Loucy (cell line): ENCODE measurements at regions not wholly inside any gene's neighbourhood (a gene's known extent, or its start where the extent isn't known, plus 50 kb on each side); places are given as distances from the start of the nearest gene placed in this dataset.

Experiments used
- EZH2phosphoT487 ChIP-seq: fragments of 200-600 bp; IDR thresholded peaks from 2 replicates; pipeline ENCODE4 v1.6.1; 2018; ENCODE audit warnings: antibody characterized with exemption, mild to moderate bottlenecking, moderate library complexity, borderline replicate concordance
- TF ChIP-seq, protein P1 (sequence below): fragments of 200-600 bp; sonication (generic); conservative IDR thresholded peaks from 2 replicates; pipeline ENCODE4 v1.5.1; 2014; ENCODE audit warnings: mild to moderate bottlenecking, antibody characterized with exemption, low read length

DNA sequence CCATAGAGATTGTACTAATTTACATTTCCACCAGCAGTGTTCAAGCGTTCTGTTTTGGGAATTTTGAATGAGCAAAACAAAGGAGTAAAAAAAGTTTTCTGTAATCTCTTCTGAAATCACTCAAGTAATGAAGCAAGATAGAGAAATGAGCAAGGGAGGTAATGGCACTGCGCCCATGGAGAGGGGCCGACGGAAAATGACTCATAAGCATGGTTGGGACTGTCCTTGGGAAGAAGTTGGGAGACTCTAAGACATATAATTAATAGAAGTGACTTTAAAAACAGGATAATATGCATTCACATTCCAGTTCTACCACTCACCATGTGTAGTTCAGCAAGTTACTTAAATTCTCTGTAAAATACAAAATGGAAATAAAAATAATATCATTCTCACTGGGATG is 62.5 kb upstream of the C5orf46 start:
- TF ChIP-seq EZH2phosphoT487: no peak
- TF ChIP-seq, protein P1, sequence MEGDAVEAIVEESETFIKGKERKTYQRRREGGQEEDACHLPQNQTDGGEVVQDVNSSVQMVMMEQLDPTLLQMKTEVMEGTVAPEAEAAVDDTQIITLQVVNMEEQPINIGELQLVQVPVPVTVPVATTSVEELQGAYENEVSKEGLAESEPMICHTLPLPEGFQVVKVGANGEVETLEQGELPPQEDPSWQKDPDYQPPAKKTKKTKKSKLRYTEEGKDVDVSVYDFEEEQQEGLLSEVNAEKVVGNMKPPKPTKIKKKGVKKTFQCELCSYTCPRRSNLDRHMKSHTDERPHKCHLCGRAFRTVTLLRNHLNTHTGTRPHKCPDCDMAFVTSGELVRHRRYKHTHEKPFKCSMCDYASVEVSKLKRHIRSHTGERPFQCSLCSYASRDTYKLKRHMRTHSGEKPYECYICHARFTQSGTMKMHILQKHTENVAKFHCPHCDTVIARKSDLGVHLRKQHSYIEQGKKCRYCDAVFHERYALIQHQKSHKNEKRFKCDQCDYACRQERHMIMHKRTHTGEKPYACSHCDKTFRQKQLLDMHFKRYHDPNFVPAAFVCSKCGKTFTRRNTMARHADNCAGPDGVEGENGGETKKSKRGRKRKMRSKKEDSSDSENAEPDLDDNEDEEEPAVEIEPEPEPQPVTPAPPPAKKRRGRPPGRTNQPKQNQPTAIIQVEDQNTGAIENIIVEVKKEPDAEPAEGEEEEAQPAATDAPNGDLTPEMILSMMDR: no peak
